GM13976 (cell line): ENCODE measurements at regions not wholly inside any gene's neighbourhood (a gene's known extent, or its start where the extent isn't known, plus 50 kb on each side); places are given as distances from the start of the nearest gene placed in this dataset.

ENCODE experiments used
- DNase-seq: peaks from one replicate; pipeline ENCODE4 v3.0.0; 2012; ENCODE audit warnings: low spot score
- CTCF ChIP-seq: IDR thresholded peaks from 2 replicates; pipeline ENCODE4 v1.5.1; 2012; ENCODE audit warnings: borderline replicate concordance, mild to moderate bottlenecking; ENCODE audit not compliant: insufficient read depth; ENCODE audit errors: extremely low read depth, missing control alignments, control extremely low read depth
- in situ Hi-C: fragments of 300-500 bp; cut with MboI; formaldehyde crosslinking; loops from one replicate; pipeline ENCODE4 v1.12.0; 2022; ENCODE audit warnings: low sequenced_read_pairs, mixed read lengths, inconsistent platforms; ENCODE audit not compliant: unreplicated experiment

GRCh38 chr2:129050101-129050500 is 731.4 kb upstream of the HS6ST1 start:
- no peak for TF ChIP-seq CTCF
- in situ Hi-C loops = no loop called here
- no peak for DNase-seq

DNA sequence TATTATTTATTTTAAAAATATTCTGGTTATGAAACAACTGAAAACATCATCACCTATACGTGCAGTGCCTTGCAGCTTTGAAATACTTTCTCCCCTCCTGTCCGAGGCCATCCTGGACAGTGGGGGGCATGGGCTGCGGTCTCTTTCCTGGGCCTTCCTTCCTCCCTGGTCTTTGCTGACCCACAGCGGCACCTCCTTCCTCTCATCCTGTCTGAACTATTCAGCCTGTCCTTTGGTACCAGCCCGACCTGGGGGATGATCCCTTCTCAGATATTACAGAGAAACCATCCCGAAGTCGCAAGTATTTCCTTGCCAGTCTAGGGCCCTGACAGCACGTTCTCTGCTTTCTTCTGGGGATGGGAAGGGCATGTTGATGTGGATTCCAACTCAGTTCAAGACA is 736.6 kb upstream of the HS6ST1 start:
- DNase-seq = no peak
- no peak for TF ChIP-seq CTCF
- in situ Hi-C loops = no loop called here

GRCh38 chr2:129055824-129056223 is 737.2 kb upstream of the HS6ST1 start:
- no peak for DNase-seq
- in situ Hi-C loops = no loop called here
- TF ChIP-seq CTCF = no peak

DNA sequence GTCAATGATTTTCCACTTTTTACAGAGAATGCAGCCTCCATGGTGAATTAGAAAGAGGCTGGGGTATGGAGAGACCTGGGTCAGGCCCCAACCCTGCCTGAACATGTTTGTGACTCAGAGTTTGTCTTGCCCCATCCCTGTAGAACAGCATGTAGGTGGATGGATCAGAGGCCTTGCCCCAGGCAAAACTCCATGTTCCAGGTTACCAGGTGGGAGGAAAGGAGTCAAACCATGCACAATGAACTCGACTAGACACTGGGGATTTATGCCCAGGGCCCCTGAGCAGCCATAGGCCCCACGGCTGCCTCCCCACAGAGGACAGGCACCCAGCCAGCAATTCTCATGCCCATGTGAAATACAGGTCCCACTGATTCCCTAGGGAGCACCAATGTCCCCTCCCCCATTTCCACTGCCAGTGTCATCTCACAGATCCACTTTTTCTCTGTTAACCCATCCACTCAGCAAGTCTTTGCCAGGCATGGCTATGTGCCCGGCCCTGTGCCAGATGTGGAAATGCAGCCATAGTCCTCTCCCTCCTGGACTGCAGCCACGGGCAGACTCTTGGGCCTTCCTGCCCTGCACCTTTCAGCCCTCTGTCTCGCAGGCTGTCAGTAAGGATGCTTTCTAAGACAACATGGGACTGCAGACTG is 737.8 kb upstream of the HS6ST1 start:
- no peak for DNase-seq
- no peak for TF ChIP-seq CTCF
- in situ Hi-C loops = no loop called here

- in situ Hi-C loops = no loop called here
- no peak for DNase-seq
- TF ChIP-seq CTCF = no peak
Observed at GRCh38 chr2:129056959-129057317, 738.3 kb upstream of the HS6ST1 start.

- no peak for DNase-seq
- no peak for TF ChIP-seq CTCF
- in situ Hi-C loops = no loop called here
Observed at GRCh38 chr2:129058981-129059380, 740.3 kb upstream of the HS6ST1 start.
